ENCODE measurements at regions not wholly inside any gene's neighbourhood (a gene's known extent, or its start where the extent isn't known, plus 50 kb on each side); places are given as distances from the start of the nearest gene placed in this dataset.

DNA sequence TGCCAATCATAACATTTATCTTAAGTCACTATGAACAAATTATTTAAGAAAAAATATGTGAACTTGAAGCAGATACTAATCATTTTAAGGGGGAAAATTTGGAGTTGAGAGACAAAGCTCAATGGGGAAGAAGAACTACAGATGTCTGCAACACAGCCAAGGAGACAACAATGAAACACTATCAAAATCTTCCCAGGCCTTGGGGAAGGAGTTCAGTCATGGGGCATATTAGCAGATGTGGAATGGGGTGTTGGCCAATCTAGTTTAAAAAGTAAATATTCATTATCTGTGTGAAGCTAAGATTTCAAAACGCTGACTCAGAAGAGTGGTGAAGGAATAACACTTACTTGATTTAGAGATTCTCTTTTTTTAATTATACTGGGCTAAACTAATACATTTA is 671.6 kb upstream of the ZP4 start:
- peaks cover 2% of the 10 kb centered on the region for H3K9me3 Mint-ChIP-seq (ENCODE audit: low read depth)
- H3K4me1 Mint-ChIP-seq (ENCODE audit: low read depth) = peaks cover 5% of the 10 kb centered on the region
- DNase-seq (ENCODE audit: low spot score) = no peak
- H3K27me3 Mint-ChIP-seq (ENCODE audit: low read depth) = no peaks in the 10 kb centered on the region
- H3K27ac Mint-ChIP-seq (ENCODE audit: unreplicated experiment) = peak overlapping the region; percentile 19
- no peak overlapping the region for H3K4me3 Mint-ChIP-seq (ENCODE audit: unreplicated experiment)
- TF ChIP-seq, protein P1, sequence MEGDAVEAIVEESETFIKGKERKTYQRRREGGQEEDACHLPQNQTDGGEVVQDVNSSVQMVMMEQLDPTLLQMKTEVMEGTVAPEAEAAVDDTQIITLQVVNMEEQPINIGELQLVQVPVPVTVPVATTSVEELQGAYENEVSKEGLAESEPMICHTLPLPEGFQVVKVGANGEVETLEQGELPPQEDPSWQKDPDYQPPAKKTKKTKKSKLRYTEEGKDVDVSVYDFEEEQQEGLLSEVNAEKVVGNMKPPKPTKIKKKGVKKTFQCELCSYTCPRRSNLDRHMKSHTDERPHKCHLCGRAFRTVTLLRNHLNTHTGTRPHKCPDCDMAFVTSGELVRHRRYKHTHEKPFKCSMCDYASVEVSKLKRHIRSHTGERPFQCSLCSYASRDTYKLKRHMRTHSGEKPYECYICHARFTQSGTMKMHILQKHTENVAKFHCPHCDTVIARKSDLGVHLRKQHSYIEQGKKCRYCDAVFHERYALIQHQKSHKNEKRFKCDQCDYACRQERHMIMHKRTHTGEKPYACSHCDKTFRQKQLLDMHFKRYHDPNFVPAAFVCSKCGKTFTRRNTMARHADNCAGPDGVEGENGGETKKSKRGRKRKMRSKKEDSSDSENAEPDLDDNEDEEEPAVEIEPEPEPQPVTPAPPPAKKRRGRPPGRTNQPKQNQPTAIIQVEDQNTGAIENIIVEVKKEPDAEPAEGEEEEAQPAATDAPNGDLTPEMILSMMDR (IDR thresholded peaks at IDR 0.05) = no peak
- H3K36me3 Mint-ChIP-seq (ENCODE audit: low read depth) = no peaks in the 10 kb centered on the region

DNA sequence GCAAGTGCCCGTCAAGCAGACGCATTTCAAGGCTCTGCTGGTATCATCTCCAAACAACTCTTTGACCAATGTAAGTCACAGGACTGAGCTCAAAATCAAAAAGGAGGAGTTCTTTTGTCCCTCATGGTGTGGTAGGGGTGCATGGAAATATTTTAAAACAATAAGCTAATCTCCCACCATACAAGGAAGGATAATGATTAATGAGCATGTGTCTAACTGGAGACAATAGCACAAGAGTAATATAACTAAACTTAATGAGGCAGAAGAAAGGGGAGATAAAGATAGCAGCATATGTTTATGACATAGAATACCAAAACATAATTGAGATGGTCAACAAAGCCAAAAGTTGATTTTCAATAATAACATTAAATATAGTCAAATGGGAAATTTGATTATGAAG is 668.0 kb upstream of the ZP4 start:
- no peak for DNase-seq (ENCODE audit: low spot score)
- no peak overlapping the region for H3K4me3 Mint-ChIP-seq (ENCODE audit: unreplicated experiment)
- TF ChIP-seq, protein P1 (IDR thresholded peaks at IDR 0.05) = no peak
- peaks cover 2% of the 10 kb centered on the region for H3K9me3 Mint-ChIP-seq (ENCODE audit: low read depth)
- no peaks in the 10 kb centered on the region for H3K27me3 Mint-ChIP-seq (ENCODE audit: low read depth)
- no peaks in the 10 kb centered on the region for H3K36me3 Mint-ChIP-seq (ENCODE audit: low read depth)
- H3K4me1 Mint-ChIP-seq (ENCODE audit: low read depth) = peaks cover 5% of the 10 kb centered on the region
- no peak overlapping the region for H3K27ac Mint-ChIP-seq (ENCODE audit: unreplicated experiment)

DNA sequence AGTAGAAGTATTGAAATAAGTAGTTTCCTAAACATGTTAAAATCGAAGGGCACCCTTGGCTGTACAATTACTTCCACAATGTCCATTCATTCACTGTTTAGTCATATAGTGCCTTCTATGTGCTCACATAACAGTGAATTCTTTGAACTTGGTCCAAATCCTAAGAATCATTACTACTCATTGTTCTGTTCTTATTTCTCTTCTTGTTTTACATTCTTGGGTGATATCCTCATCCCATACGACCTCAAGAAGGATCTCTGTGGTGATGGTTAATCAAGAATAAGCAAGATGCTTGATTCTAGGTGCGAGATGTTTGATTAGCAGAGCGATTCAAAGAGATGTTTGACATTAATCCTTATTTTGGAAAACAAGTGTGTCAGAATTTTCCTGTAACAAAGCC is 667.4 kb upstream of the ZP4 start:
- peaks cover 5% of the 10 kb centered on the region for H3K4me1 Mint-ChIP-seq (ENCODE audit: low read depth)

DNA sequence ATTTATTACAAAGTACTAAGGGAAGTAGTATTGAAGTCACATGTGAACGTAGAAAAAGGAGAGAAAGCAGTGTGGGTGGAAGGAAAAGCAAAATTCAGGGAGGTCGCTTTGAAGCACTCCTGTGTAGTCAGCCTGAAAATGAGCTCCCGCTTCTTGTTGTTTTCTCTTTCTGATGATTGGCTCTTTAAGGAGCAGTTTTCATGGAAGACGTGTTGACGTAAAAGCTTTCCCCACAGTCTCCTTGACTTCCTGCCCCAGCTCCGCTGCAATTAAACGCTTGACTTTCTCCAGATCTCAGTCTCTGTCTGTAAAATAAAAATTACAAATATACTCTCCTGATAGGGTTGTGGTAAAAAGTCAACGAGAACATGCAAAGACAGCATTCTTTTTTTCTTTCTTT is 661.5 kb upstream of the ZP4 start:
- peaks cover 5% of the 10 kb centered on the region for H3K9me3 Mint-ChIP-seq (ENCODE audit: low read depth)
- no peaks in the 10 kb centered on the region for H3K27me3 Mint-ChIP-seq (ENCODE audit: low read depth)
- no peak overlapping the region for H3K4me3 Mint-ChIP-seq (ENCODE audit: unreplicated experiment)
- H3K4me1 Mint-ChIP-seq (ENCODE audit: low read depth) = no peaks in the 10 kb centered on the region
- TF ChIP-seq, protein P1 (IDR thresholded peaks at IDR 0.05) = no peak
- no peak for DNase-seq (ENCODE audit: low spot score)
- H3K36me3 Mint-ChIP-seq (ENCODE audit: low read depth) = peaks cover 2% of the 10 kb centered on the region
- no peak overlapping the region for H3K27ac Mint-ChIP-seq (ENCODE audit: unreplicated experiment)

More for the DNA sequence above, 667.4 kb upstream of the ZP4 start:
- H3K27ac Mint-ChIP-seq (ENCODE audit: unreplicated experiment) = no peak overlapping the region
- no peaks in the 10 kb centered on the region for H3K36me3 Mint-ChIP-seq (ENCODE audit: low read depth)
- H3K27me3 Mint-ChIP-seq (ENCODE audit: low read depth) = no peaks in the 10 kb centered on the region
- DNase-seq (ENCODE audit: low spot score) = no peak
- TF ChIP-seq, protein P1 (IDR thresholded peaks at IDR 0.05) = no peak
- H3K4me3 Mint-ChIP-seq (ENCODE audit: unreplicated experiment) = no peak overlapping the region
- peaks cover 2% of the 10 kb centered on the region for H3K9me3 Mint-ChIP-seq (ENCODE audit: low read depth)

DNA sequence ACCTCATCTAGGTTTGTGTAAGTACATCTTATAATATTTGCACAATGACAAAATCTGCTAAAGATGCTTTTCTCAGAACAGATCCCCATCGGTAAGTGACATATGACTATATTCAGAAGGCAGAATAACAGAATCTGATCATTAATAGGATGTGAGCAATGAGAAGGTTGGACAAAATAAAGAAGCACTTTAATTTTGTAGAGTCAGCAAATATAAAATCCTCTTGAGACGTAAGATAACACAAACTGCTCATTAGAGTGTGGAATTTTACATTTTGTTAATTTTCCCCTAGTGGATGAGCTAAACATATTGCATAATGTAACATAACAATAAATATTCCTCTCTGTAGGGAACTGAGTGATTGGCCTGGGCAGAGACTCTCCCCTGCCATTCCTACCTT is 658.4 kb upstream of the ZP4 start:
- H3K4me1 Mint-ChIP-seq (ENCODE audit: low read depth) = no peaks in the 10 kb centered on the region
- TF ChIP-seq, protein P1 (IDR thresholded peaks at IDR 0.05) = no peak
- no peaks in the 10 kb centered on the region for H3K27me3 Mint-ChIP-seq (ENCODE audit: low read depth)
- H3K27ac Mint-ChIP-seq (ENCODE audit: unreplicated experiment) = no peak overlapping the region
- peaks cover 5% of the 10 kb centered on the region for H3K9me3 Mint-ChIP-seq (ENCODE audit: low read depth)
- H3K36me3 Mint-ChIP-seq (ENCODE audit: low read depth) = peaks cover 2% of the 10 kb centered on the region
- no peak for DNase-seq (ENCODE audit: low spot score)
- no peak overlapping the region for H3K4me3 Mint-ChIP-seq (ENCODE audit: unreplicated experiment)

Measured in chondrocyte (in vitro differentiated cells).